GM13977 (cell line): ENCODE measurements at regions not wholly inside any gene's neighbourhood (a gene's known extent, or its start where the extent isn't known, plus 50 kb on each side); places are given as distances from the start of the nearest gene placed in this dataset.
"Not testable (repeated sequence)": the region's sequence is repeated elsewhere in the genome, so short reads cannot be mapped to it uniquely, and the experiment has no call there.

Experiments used
- DNase-seq: peaks from one replicate; pipeline ENCODE4 v3.0.0; 2012; ENCODE audit warnings: low spot score
- in situ Hi-C: fragments of 300-500 bp; cut with MboI; formaldehyde crosslinking; loops from one replicate; pipeline ENCODE4 v1.12.0; 2022; ENCODE audit warnings: low sequenced_read_pairs, low pct_unique_long_range_greater_than_20kb, mixed read lengths, inconsistent platforms; ENCODE audit not compliant: unreplicated experiment
- TF ChIP-seq, protein P1 (sequence below): IDR thresholded peaks from 2 replicates; pipeline ENCODE4 v1.5.1; 2012; ENCODE audit warnings: mild to moderate bottlenecking, control low read depth; ENCODE audit not compliant: insufficient read depth; ENCODE audit errors: extremely low read depth, missing control alignments

DNA sequence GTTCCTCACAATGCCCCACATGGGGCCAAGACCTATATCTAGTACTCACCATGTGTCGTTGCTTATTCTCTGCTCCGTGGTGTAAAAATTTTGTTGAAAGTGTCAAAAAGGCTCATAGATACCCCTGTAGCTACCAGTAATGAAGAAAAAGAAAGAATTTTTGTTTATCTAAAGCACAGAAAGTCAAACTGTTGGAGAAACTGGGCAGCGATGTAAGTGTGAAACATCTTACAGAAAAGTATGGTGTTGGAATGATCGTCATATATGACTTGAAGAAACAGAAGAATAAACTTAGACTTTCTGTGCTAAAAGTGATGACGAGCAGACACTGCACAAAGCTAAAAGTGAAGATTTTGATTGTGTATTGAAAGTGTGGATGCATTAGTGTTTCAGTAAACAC lies 626.6 kb upstream of the GHITM start:
- in situ Hi-C loops: no loop called here
- TF ChIP-seq, protein P1, sequence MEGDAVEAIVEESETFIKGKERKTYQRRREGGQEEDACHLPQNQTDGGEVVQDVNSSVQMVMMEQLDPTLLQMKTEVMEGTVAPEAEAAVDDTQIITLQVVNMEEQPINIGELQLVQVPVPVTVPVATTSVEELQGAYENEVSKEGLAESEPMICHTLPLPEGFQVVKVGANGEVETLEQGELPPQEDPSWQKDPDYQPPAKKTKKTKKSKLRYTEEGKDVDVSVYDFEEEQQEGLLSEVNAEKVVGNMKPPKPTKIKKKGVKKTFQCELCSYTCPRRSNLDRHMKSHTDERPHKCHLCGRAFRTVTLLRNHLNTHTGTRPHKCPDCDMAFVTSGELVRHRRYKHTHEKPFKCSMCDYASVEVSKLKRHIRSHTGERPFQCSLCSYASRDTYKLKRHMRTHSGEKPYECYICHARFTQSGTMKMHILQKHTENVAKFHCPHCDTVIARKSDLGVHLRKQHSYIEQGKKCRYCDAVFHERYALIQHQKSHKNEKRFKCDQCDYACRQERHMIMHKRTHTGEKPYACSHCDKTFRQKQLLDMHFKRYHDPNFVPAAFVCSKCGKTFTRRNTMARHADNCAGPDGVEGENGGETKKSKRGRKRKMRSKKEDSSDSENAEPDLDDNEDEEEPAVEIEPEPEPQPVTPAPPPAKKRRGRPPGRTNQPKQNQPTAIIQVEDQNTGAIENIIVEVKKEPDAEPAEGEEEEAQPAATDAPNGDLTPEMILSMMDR: no peak
- DNase-seq: no peak

DNA sequence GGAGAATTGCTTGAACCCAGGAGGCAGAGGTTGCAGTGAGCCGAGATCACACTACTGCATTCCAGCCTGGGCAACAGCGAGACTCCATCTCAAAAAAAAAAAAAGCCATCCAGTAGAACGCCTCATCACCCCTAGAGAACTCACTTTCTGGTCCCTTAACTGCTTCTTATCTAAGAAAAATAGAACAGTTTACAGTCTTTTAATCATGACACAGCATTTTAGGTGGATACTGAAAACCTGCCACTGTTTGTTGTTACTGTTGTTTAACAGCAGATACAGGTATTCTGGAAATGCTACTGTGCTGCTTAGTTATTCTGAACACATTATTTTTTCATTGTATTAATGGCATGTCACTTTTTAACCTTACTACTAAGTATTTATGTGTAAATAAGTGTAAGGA lies 624.3 kb upstream of the GHITM start:
- in situ Hi-C loops: no loop called here
- no peak for DNase-seq
- TF ChIP-seq, protein P1: no peak

DNA sequence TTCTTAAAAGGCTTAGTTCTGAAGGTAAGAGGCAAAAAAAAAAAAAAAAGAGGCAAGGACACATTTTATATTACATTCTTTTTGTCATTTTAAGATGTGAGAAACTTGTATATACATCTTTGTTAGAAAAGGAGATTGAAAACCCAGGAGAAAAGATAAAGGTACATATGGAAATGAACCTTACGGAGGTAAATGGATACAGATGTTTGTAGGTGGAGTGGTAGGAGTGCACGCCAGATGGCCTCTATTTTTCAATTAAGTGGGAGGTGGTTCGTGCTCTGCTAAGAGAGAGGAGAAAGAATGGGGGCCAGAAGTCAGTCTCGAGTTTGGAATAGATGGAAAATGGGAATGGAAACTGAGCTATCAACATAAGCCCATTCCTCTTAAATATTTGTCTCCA lies 622.5 kb upstream of the GHITM start:
- TF ChIP-seq, protein P1: no peak
- no peak for DNase-seq

DNA sequence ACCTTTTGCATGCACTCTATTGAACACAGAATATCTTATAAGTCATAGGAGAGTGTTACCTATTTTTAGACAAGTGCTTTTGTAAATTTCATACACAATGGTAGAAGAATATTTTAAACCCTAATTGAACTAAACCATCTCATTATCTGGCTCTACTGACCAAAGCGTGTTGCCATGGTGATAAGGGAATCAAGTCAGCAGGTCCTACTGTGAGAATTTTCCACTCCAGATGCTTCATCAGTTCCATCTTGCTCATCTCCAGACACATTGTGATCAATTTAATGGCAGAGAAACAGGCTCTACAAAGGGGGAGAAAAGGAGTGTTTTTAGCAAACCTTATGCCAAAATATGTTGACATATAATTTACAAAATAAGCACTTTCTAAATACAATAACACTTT lies 621.9 kb upstream of the GHITM start:
- in situ Hi-C loops: no loop called here
- no peak for DNase-seq
- TF ChIP-seq, protein P1: no peak

More for the DNA sequence above, 622.5 kb upstream of the GHITM start:
- in situ Hi-C loops: no loop called here

DNA sequence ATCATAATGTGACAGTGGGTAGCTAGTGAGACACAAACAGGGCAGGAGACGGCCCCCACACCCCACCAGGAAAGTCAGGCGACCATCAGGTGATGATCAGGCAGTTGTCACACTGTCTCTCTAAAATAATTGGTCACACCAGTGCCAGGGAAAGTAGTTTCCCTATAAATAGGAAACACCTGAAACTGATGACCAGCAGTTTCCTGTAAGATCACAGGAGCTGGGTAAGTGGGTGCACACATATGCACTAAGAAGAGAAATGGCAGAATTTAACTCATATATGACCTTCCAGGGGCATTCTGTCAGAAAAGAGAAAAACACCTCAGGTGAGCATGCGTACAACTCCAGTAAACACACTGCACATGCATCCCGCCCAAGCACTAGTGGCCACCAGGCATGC lies 620.5 kb upstream of the GHITM start:
- DNase-seq: no peak
- in situ Hi-C loops: no loop called here
- TF ChIP-seq, protein P1: no peak

DNA sequence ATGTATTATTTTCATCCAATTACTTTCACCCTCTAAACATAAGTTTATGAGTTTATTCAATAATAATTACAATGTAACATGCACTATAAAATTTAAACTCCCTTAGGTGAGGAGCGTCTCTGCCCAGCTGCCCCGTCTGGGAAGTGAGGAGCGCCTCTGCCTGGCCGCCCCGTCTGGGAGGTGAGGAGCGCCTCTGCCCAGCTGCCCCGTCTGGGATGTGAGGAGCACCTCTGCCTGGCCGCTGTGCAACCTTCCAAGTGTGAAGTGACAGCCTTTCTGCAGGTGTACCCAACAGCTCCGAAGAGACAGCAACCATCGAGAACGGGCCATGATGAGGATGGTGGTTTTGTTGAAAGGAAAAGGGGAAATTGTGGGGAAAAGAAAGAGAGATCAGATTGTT lies 618.9 kb upstream of the GHITM start:
- in situ Hi-C loops, DNase-seq: not testable (repeated sequence)

DNA sequence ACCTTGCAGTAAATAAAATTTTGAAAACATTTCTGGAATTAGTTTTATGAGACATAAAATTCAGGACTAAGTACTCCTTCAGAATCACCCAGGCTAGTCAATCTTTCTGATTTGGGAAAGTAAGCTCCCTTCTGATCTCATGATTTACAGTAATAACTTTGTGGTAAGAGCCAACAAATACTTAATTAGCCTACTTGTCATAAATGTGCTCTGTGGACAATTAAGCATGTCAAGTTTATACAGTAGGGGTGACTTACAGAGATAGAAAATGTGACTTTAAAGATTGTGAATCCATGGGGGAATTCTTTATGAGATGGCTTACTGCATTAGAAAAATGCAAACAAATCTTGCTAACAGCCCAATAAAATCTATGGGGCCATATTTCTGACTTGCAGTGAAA lies 616.9 kb upstream of the GHITM start:
- TF ChIP-seq, protein P1: no peak
- in situ Hi-C loops: no loop called here
- DNase-seq: no peak
